ENCODE measurements at regions not wholly inside any gene's neighbourhood (a gene's known extent, or its start where the extent isn't known, plus 50 kb on each side); places are given as distances from the start of the nearest gene placed in this dataset.
A peak's percentile ranks its signal among the peaks of the same experiment; 100 is the strongest.

GRCh38 chr2:215601526-215601925 is 165.7 kb upstream of the FN1 start:
- DNase-seq (ENCODE audit: low spot score), result no peak

GRCh38 chr2:215598376-215598975 is 162.6 kb upstream of the FN1 start:
- peak; percentile 31 for DNase-seq (ENCODE audit: low spot score)

DNA sequence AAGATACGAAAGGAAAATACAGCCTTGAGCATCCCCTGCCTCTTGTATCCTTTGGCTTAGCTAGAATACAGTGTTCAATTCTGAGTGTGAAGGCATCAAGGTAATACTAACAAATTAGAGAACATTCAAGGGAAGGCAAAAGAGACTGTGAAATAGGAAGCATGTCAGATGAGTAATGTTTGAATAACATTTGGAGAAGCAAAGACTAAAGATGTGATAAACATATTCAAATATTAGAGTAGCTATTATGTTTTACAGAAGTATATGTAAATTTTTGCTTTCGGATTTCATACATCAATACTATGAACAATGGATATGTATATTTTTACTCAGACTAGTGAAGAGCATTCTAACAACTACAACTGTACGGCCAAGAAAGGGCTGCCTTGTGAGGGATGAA is 161.7 kb upstream of the FN1 start:
- no peak for DNase-seq (ENCODE audit: low spot score)

GRCh38 chr2:215594766-215595165 is 158.9 kb upstream of the FN1 start:
- no peak for DNase-seq (ENCODE audit: low spot score)

GRCh38 chr2:215590010-215590745 is 154.3 kb upstream of the FN1 start:
- no peak for DNase-seq (ENCODE audit: low spot score)

DNA sequence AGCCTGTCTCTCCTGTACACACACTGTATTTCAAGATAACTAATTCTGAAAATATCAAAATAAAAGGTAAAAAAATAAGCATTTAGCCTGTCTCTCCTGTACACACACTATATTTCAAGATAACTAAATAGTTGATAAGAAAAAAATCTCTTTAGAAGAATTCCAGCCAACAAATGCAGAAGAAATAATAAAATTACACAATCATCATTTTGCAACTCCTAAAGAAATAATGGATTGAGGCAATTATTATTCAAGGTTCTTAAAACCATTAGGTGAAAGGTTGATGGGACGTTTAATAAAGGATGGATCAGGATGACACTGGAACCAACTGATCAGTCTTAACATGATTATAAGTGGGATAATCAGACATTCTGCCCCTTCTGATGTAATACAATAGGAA is 148.0 kb upstream of the FN1 start:
- no peak for DNase-seq (ENCODE audit: low spot score)

- peak; percentile 15 for DNase-seq (ENCODE audit: low spot score)
These were observed 143.9 kb upstream of the FN1 start for GRCh38 chr2:215579809-215580208.

GRCh38 chr2:215577356-215577755 is 141.5 kb upstream of the FN1 start:
- no peak for DNase-seq (ENCODE audit: low spot score)

DNA sequence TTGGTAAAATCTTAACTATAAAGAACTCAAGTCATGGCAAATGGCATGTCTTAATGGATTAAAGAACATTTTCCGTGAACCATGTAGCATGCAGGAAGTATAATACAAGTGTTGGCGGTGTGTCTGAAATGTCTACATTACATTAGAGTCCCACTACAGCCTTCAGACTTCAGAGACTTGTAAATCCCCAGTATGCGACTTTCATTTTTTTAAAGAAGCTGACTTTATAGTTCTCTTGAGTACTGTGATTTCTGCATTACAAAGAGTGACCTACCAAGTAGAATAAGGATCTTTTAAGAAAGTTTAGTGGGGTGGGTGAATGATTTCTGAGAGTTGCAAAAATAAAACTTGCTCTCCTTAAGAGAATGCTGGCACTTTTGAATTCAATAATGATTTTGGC is 140.7 kb upstream of the FN1 start:
- no peak for DNase-seq (ENCODE audit: low spot score)

- no peak for DNase-seq (ENCODE audit: low spot score)
These were observed 137.6 kb upstream of the FN1 start for GRCh38 chr2:215573496-215573895.

GRCh38 chr2:215572341-215572848 is 136.5 kb upstream of the FN1 start:
- DNase-seq (ENCODE audit: low spot score), result no peak

DNA sequence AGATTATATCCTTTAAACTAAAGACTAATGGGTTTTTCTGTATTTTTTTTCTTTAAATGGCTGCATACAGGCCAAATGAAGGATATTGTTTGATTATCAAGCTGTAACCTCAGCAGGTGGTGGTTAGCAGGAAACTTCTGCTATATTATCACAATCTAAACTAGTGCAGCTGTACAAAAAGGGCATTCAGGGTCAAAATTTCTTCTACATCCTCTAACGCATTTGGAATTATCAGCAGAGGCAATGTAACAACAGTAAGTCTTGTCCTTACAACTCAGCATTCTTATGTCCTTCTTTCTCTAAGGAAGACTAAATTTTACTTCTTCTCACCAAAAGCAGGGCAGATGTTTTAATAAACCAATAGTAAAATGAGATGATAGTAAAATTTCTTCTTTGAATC is 135.8 kb upstream of the FN1 start:
- no peak for DNase-seq (ENCODE audit: low spot score)

GRCh38 chr2:215567504-215567903 is 131.6 kb upstream of the FN1 start:
- no peak for DNase-seq (ENCODE audit: low spot score)

DNA sequence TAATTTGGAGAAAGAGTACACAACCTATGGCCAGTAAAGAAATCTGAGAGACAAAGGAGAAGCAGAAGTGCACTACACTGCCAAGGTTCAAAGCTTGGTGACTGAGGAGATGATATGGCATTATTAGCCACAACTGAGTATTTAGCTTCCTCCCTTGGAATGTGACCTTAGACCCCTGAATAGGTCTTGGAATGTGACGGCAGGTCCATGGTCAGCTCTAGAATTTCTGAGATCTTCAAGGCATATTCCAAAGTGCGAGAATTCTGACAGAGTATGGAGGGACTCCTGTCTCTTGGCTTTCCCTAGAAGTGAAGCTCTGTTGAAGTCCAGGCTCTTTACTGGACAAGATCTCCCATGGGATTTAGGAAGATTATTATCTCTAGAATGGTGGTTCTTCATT is 130.0 kb upstream of the FN1 start:
- DNase-seq (ENCODE audit: low spot score), result no peak

- DNase-seq (ENCODE audit: low spot score), result no peak
These were observed 121.8 kb upstream of the FN1 start for GRCh38 chr2:215557701-215558100.

DNA sequence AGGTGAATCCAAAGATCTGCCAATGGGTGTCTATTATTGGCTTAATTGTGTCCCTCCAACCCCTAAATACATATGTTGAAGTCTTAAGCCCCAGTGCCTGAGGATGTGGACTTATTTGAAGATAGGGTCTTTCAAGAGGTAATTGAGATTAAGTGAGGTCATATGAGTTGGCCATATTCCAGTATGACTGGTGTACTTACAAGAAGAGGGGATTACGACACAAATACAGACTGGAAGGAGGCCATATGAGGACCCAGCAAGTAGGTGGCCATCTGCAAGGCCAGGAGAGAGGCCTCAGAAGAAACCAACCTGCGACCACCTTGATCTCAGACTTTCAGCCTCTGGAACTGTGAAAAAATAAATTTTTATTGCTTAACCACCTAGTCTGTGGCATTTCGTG is 121.1 kb upstream of the FN1 start:
- DNase-seq (ENCODE audit: low spot score), result no peak

DNA sequence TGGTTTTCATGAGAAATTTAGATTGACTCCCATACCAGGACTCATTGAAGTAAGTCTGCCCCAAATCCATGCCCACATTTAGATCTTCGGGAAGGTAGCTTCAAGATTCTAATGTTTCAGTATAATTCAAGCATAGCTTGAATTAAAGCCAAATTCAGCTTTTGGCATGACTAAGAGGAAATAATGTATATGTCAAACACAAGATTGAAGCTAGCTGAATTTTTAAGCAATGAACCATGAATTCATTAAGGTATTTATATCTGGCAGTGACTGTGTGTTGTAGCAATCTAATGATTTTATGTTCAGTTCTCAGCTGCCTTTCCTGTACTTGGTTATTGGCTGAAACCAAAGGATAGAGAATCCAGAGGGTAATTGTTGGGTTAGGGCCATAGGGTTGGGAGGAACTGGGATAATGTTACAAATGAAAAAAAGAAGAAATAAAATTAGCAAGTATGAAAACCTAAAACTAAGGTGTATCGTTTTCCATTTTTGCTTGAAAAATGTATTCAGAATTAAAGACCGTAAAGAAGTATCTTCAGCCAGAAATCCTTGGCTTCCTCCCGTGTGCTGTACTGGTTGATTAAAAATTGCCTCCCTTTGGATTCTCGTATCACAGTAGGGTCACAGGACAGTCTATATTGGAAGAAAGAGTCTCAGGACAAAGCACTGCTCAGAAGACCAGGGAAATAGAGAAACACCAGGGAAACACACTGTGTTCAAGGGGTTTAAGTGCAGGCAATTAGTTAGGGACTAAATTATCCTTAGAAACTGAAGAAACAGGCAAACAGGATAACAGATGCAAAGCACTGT is 119.0 kb upstream of the FN1 start:
- peak; percentile 13 for DNase-seq (ENCODE audit: low spot score)

DNA sequence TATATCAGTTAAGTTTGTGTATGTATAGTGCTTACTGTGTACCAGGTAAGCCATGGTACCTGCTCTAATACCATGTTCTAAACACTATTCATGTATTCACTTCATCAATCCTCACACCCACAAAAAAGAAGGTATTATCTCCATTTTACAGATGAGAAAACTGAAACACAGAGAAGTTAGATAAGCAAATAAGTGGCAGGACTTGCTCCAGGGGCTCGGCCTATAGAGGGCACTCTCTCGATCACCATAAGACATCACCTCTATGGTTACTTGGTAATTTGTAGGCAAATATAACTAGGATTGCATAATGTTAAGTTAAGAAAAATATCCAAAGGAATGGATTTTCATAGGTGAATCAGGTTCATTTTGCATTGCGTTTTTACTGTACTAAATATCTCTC is 118.1 kb upstream of the FN1 start:
- no peak for DNase-seq (ENCODE audit: low spot score)

GRCh38 chr2:215552144-215552580 is 116.3 kb upstream of the FN1 start:
- DNase-seq (ENCODE audit: low spot score), result no peak

GRCh38 chr2:215550331-215550730 is 114.5 kb upstream of the FN1 start:
- no peak for DNase-seq (ENCODE audit: low spot score)

GRCh38 chr2:215548714-215549113 is 112.8 kb upstream of the FN1 start:
- no peak for DNase-seq (ENCODE audit: low spot score)

GRCh38 chr2:215542690-215543089 is 106.8 kb upstream of the FN1 start:
- DNase-seq (ENCODE audit: low spot score), result no peak

DNA sequence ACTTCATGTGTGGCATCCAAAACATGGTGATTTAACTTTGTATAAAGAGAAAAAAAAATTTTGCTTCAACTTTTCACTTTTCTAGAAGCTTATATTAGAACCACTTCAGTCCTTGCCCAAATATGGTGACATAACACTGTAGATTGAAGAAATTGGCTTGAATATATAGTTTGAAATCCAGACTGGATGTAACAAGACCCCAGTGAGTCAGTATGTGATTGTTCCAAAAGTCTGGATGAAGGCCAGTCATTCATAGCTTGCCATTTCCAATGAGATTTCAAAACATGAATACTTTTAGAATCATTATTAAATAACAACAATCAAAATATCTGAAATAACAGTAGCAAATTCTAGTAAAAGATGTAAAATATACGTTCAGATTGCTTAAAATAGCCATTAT is 104.8 kb upstream of the FN1 start:
- peak; percentile 50 for DNase-seq (ENCODE audit: low spot score)
